GM12864 (cell line): ENCODE measurements at regions not wholly inside any gene's neighbourhood (a gene's known extent, or its start where the extent isn't known, plus 50 kb on each side); places are given as distances from the start of the nearest gene placed in this dataset.

Experiments used
- DNase-seq: peaks from one replicate; pipeline ENCODE4 v3.0.0-alpha.2; 2011; ENCODE audit warnings: low read depth
- H3K4me3 ChIP-seq: 2 replicates; pipeline ENCODE4 v1.5.1; 2011; ENCODE audit warnings: mild to moderate bottlenecking, low read depth, low read length, control low read depth
- TF ChIP-seq, protein P1 (sequence below): IDR thresholded peaks from 2 replicates; pipeline ENCODE4 v1.5.1; 2011; ENCODE audit warnings: low read depth, mild to moderate bottlenecking, moderate library complexity, low read length, control low read depth, inconsistent platforms; ENCODE audit errors: missing control alignments

DNA sequence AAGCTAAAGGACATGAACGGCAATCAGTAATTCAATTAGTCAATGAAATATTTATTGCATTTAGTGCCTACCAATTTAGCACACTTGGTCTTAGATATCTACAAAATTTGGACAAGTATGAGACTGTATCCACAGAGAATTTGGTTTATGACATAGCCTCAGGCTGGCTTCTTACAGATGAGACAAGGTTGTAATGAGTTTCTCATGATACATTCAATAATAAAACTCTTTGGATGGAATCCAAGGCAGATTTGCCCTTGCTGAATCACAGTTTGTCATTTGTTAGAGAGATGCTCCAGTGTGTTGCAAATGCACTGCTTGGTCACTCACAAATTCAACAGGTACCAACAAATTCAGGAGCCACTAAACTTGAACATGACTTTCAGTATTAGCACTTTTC, 162.5 kb downstream of the GPR37 start:
- H3K4me3 ChIP-seq, result no peak overlapping the region
- TF ChIP-seq, protein P1, sequence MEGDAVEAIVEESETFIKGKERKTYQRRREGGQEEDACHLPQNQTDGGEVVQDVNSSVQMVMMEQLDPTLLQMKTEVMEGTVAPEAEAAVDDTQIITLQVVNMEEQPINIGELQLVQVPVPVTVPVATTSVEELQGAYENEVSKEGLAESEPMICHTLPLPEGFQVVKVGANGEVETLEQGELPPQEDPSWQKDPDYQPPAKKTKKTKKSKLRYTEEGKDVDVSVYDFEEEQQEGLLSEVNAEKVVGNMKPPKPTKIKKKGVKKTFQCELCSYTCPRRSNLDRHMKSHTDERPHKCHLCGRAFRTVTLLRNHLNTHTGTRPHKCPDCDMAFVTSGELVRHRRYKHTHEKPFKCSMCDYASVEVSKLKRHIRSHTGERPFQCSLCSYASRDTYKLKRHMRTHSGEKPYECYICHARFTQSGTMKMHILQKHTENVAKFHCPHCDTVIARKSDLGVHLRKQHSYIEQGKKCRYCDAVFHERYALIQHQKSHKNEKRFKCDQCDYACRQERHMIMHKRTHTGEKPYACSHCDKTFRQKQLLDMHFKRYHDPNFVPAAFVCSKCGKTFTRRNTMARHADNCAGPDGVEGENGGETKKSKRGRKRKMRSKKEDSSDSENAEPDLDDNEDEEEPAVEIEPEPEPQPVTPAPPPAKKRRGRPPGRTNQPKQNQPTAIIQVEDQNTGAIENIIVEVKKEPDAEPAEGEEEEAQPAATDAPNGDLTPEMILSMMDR, result no peak
- DNase-seq, result no peak

DNA sequence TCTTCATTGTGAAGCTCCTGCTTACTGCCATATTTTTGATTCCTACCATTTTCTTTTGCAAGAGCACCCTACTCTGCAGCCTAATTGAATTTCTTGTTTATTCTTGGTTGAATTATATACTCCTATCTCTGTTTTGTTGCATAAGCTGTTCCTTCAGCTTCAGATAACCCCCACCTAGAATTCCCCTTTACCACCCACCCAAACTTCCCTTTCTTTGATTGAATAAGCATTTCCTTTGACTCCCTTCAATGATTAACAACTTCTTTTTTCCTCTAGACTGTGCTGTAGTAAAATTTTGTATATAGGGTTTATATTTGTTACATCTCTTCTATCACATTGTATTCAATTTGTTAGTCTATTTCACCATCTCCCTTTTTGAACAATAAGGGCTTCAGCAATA, 168.1 kb downstream of the GPR37 start:
- TF ChIP-seq, protein P1, result no peak
- DNase-seq, result no peak
- H3K4me3 ChIP-seq, result no peak overlapping the region

- H3K4me3 ChIP-seq, result no peak overlapping the region
- TF ChIP-seq, protein P1, result no peak
These were observed 168.7 kb downstream of the GPR37 start for GRCh38 chr7:124596881-124597280.

GRCh38 chr7:124590814-124591213, 174.8 kb downstream of the GPR37 start:
- TF ChIP-seq, protein P1, result no peak

More at GRCh38 chr7:124596881-124597280, 168.7 kb downstream of the GPR37 start:
- no peak for DNase-seq

GRCh38 chr7:124577256-124577655, 188.3 kb downstream of the GPR37 start:
- H3K4me3 ChIP-seq, result no peak overlapping the region
- no peak for DNase-seq
- TF ChIP-seq, protein P1, result no peak

More at GRCh38 chr7:124590814-124591213, 174.8 kb downstream of the GPR37 start:
- DNase-seq, result no peak
- no peak overlapping the region for H3K4me3 ChIP-seq

DNA sequence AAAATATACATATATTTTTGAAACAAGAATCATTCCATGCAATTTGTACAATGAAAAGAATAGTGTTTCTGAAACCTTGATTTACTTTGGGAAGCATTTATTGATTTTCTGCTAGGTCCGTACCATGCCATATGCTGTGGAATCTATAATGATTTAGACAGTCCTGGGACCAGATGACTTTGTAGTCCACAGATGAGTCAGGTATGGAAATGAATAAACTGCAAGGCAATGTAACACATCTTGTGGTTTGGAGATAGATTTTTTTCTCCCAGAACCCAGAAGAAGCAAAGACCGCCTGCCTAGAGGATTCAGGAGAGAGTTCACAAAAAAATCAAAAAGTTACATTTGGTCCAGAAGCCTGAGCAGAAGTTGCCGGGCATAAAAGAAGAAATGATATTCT, 190.4 kb downstream of the GPR37 start:
- no peak overlapping the region for H3K4me3 ChIP-seq
- DNase-seq, result no peak
- TF ChIP-seq, protein P1, result no peak

DNA sequence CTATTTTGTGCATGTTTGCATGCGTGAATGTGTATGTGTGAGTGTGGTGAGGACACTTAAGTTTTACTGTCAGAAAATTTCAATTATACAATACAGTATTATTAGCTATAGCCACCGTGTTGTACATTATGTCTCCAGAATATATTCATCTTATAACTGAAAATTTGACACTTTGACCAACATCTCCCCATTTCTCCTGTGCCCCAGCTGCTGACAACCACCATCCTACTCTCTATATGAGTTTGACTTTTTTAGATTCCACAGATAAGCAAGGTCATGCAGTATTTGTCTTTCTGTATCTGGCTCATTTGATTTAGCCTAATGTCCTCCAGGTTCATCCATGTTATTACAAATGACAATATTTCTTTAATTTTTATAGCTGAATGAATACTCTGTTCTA, 195.0 kb downstream of the GPR37 start:
- no peak overlapping the region for H3K4me3 ChIP-seq
- DNase-seq, result no peak
- TF ChIP-seq, protein P1, result no peak
